GM10248 (cell line): ENCODE measurements at regions not wholly inside any gene's neighbourhood (a gene's known extent, or its start where the extent isn't known, plus 50 kb on each side); places are given as distances from the start of the nearest gene placed in this dataset.
"Not testable (repeated sequence)": the region's sequence is repeated elsewhere in the genome, so short reads cannot be mapped to it uniquely, and the experiment has no call there.

Source experiments
- CTCF ChIA-PET: fragments of 300-600 bp; sonication (Branson Sonifier 250); formaldehyde crosslinking; extraction: SDS; loops from one replicate; lab custom pipeline; 2021; ENCODE audit warnings: antibody characterized with exemption; lab: Yijun Ruan, JAX
- POLR2A ChIA-PET: fragments of 350-650 bp; sonication (Branson Sonifier 250); formaldehyde crosslinking; extraction: SDS; loops from one replicate; lab custom pipeline; 2020; ENCODE audit warnings: antibody characterized with exemption; lab: Yijun Ruan, JAX
- DNase-seq: peaks from one replicate; pipeline ENCODE4 v3.0.0; 2012; ENCODE audit errors: extremely low spot score
- TF ChIP-seq, protein P1 (sequence below): IDR thresholded peaks from 2 replicates; pipeline ENCODE4 v1.5.1; 2012; ENCODE audit warnings: mild to moderate bottlenecking, low read depth; ENCODE audit errors: extremely low read depth, missing control alignments, control extremely low read depth

DNA sequence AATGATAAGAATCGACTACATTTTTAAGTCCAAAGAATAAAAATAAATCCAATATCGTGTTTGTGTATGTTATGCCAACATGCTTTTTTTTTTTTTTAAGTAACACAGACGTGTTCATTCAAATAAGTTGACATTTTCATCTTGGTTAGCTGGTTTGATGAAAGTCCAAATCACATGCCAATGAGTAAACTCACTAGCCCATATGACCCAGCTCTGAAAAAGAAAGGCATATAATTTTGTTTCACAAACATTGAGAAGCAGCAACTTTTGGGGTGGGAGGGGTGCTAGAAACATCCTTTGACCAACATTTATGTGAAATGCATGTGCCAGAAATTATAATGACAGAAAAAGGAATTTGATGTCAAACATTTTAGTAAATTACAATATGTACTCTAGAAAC lies 61.6 kb upstream of the SPP1 start:
- ChIA-PET POLR2A (no interaction called here), CTCF (no interaction called here)
- no peak for DNase-seq
- TF ChIP-seq, protein P1, sequence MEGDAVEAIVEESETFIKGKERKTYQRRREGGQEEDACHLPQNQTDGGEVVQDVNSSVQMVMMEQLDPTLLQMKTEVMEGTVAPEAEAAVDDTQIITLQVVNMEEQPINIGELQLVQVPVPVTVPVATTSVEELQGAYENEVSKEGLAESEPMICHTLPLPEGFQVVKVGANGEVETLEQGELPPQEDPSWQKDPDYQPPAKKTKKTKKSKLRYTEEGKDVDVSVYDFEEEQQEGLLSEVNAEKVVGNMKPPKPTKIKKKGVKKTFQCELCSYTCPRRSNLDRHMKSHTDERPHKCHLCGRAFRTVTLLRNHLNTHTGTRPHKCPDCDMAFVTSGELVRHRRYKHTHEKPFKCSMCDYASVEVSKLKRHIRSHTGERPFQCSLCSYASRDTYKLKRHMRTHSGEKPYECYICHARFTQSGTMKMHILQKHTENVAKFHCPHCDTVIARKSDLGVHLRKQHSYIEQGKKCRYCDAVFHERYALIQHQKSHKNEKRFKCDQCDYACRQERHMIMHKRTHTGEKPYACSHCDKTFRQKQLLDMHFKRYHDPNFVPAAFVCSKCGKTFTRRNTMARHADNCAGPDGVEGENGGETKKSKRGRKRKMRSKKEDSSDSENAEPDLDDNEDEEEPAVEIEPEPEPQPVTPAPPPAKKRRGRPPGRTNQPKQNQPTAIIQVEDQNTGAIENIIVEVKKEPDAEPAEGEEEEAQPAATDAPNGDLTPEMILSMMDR = no peak

DNA sequence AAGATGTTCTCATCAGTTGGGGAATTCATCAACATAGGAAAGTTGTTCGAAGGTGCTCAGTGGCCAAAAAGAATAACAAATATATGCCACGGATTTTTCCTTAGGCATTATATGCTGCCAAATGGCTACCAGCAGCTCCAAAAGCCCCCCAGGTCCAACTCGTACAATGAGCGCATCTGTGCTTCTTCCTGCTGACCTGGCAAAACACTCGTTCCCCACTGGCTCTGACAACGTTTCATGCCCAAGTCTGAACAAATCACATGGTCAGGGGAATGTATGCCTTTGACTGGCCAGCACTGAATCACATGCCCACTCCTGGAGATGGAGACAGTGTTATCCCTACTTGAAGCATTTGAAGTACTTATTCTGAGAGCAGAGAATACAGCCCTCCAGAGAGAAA lies 59.9 kb upstream of the SPP1 start:
- DNase-seq = no peak
- TF ChIP-seq, protein P1 = no peak
- POLR2A ChIA-PET = no interaction called here
- CTCF ChIA-PET = no interaction called here

DNA sequence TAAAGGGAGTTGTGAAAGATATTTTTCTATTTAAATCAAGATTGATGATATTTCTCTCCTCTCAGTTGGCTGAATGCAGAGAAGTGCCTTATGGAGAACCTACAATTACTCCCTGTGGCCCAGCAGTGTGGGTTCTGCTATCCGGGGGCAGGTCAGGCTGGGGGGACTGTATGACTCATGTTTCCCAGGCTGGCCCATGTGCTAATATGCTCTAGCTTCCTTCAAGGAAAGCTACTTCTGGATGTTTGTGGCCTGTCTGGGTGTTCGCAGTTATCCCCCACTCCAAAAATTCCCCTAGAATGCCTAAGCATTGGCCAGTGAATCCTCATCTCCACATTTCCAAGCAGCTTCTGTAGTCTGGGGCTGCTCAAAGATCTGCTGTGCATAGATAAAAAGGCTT lies 58.9 kb upstream of the SPP1 start:
- ChIA-PET CTCF (no interaction called here), POLR2A (no interaction called here)
- TF ChIP-seq, protein P1 = no peak

GRCh38 chr4:87917911-87918310 lies 57.6 kb upstream of the SPP1 start:
- DNase-seq, CTCF ChIA-PET, POLR2A ChIA-PET: not testable (repeated sequence)

More for the DNA sequence above, 58.9 kb upstream of the SPP1 start:
- no peak for DNase-seq

- ChIA-PET CTCF (no interaction called here), POLR2A (no interaction called here)
- TF ChIP-seq, protein P1 = no peak
These were observed 57.0 kb upstream of the SPP1 start for GRCh38 chr4:87918314-87919058.

GRCh38 chr4:87919304-87919703 lies 56.2 kb upstream of the SPP1 start:
- DNase-seq, CTCF ChIA-PET, POLR2A ChIA-PET: not testable (repeated sequence)

More at GRCh38 chr4:87918314-87919058, 57.0 kb upstream of the SPP1 start:
- no peak for DNase-seq

DNA sequence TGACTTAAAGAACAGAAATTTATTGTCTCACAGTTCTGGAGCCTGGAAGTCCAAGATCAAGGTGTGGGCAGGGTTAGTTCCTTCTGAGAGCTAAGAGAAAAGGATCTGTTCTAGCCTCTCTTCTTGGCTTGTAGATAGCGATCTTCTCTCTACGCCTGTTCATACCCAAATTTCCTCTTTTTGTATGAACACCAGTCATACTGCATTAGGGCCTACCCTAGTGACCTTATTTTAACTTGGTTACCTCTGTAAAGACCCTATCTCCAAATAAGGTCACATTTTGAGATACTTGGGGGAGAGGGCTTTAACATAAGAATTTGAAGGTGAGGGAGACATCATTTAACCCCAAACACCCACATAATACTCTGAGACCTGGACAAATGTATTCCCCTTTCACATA lies 55.6 kb upstream of the SPP1 start:
- POLR2A ChIA-PET = no interaction called here
- TF ChIP-seq, protein P1 = no peak
- no peak for DNase-seq
- CTCF ChIA-PET = no interaction called here
